WTC11 (cell line): ENCODE measurements at regions not wholly inside any gene's neighbourhood (a gene's known extent, or its start where the extent isn't known, plus 50 kb on each side); places are given as distances from the start of the nearest gene placed in this dataset.

ENCODE experiments used
- ATAC-seq: fragments of 200-7000 bp; cut with Tn5 transposase; 2 replicates; pipeline ENCODE4 v1.10.0; 2021; ENCODE audit warnings: mild to moderate bottlenecking, moderate library complexity
- CTCF ChIA-PET: fragments of 300-600 bp; sonication (Branson Sonifier 250); formaldehyde crosslinking; loops from one replicate; lab custom pipeline; 2021; ENCODE audit warnings: antibody characterized with exemption; lab: Charles Lee
- POLR2A ChIA-PET: fragments of 350-600 bp; sonication (Branson Sonifier 250); formaldehyde crosslinking; loops from one replicate; lab custom pipeline; 2021; ENCODE audit warnings: antibody characterized with exemption; lab: Charles Lee
- DNase-seq: peaks from one replicate; pipeline ENCODE4 v3.0.0; 2021; ENCODE audit warnings: low spot score
- H3K27ac Mint-ChIP-seq: 2 replicates; pipeline ENCODE4 v1.8.0; 2021; ENCODE audit warnings: mixed read lengths
- H3K27me3 Mint-ChIP-seq: 2 replicates; pipeline ENCODE4 v1.8.0; 2021; ENCODE audit warnings: low read depth, mild to moderate bottlenecking, moderate library complexity, mixed read lengths
- H3K36me3 Mint-ChIP-seq: 2 replicates; pipeline ENCODE4 v1.8.0; 2021; ENCODE audit warnings: mixed read lengths
- H3K4me1 Mint-ChIP-seq: 2 replicates; pipeline ENCODE4 v1.8.0; 2022; ENCODE audit warnings: mixed read lengths
- H3K4me3 Mint-ChIP-seq: 2 replicates; pipeline ENCODE4 v1.8.0; 2021; ENCODE audit warnings: mild to moderate bottlenecking, moderate library complexity, mixed read lengths
- H3K9me3 Mint-ChIP-seq: 2 replicates; pipeline ENCODE4 v1.8.0; 2021; ENCODE audit warnings: mixed read lengths
- AFF4 ChIP-seq: sonication (generic); formaldehyde crosslinking; IDR thresholded peaks from 2 replicates; pipeline ENCODE4 v1.8.1; 2023; ENCODE audit warnings: mild to moderate bottlenecking, missing genetic modification reagents, borderline replicate concordance
- ATF2 ChIP-seq: sonication (generic); formaldehyde crosslinking; IDR thresholded peaks from 2 replicates; pipeline ENCODE4 v1.8.1; 2022; ENCODE audit warnings: low read depth, missing genetic modification reagents, borderline replicate concordance
- CREB1 ChIP-seq: sonication (generic); formaldehyde crosslinking; IDR thresholded peaks from 2 replicates; pipeline ENCODE4 v1.8.0; 2023; ENCODE audit warnings: mild to moderate bottlenecking, missing genetic modification reagents
- FOXJ3 ChIP-seq: sonication (generic); formaldehyde crosslinking; IDR thresholded peaks from 2 replicates; pipeline ENCODE4 v1.9.0; 2021; ENCODE audit warnings: missing genetic modification reagents, mild to moderate bottlenecking, borderline replicate concordance
- FOXK1 ChIP-seq: sonication (generic); formaldehyde crosslinking; IDR thresholded peaks from 2 replicates; pipeline ENCODE4 v1.8.0; 2022; ENCODE audit warnings: mild to moderate bottlenecking, moderate library complexity, missing genetic modification reagents
- GTF2I ChIP-seq: fragments of 250-450 bp; sonication (Bioruptor Pico); conservative IDR thresholded peaks from 2 replicates; pipeline ENCODE4 v1.4.0; 2021; ENCODE audit warnings: mild to moderate bottlenecking
- HMGA2 ChIP-seq: fragments of 250-450 bp; sonication (Bioruptor Pico); IDR thresholded peaks from 2 replicates; pipeline ENCODE4 v1.4.0; 2021; ENCODE audit warnings: mild to moderate bottlenecking, moderate library complexity
- IRF1 ChIP-seq: sonication (generic); formaldehyde crosslinking; IDR thresholded peaks from 2 replicates; pipeline ENCODE4 v1.8.0; 2023; ENCODE audit warnings: missing genetic modification reagents
- MXD4 ChIP-seq: fragments of 250-450 bp; sonication (Bioruptor Pico); IDR thresholded peaks from 2 replicates; pipeline ENCODE4 v1.8.0; 2021; ENCODE audit warnings: mild to moderate bottlenecking, moderate library complexity, borderline replicate concordance
- NR3C1 ChIP-seq: sonication (generic); formaldehyde crosslinking; conservative IDR thresholded peaks from 2 replicates; pipeline ENCODE4 v1.8.1; 2023; ENCODE audit warnings: low read depth, mild to moderate bottlenecking, missing genetic modification reagents
- PRRX2 ChIP-seq: fragments of 250-450 bp; sonication (Bioruptor Pico); IDR thresholded peaks from 2 replicates; pipeline ENCODE4 v1.8.0; 2021; ENCODE audit warnings: mild to moderate bottlenecking
- ZNF423 ChIP-seq: fragments of 250-450 bp; sonication (Bioruptor Pico); IDR thresholded peaks from 2 replicates; pipeline ENCODE4 v2.1.2; 2022; ENCODE audit warnings: mild to moderate bottlenecking, moderate library complexity
- TF ChIP-seq, protein P1 (sequence below): fragments of 250-450 bp; sonication (Bioruptor Pico); IDR thresholded peaks from 2 replicates; pipeline ENCODE4 v2.1.2; 2022; ENCODE audit warnings: mild to moderate bottlenecking, moderate library complexity
- TF ChIP-seq, protein P2 (sequence below): sonication (generic); formaldehyde crosslinking; IDR thresholded peaks from 2 replicates; pipeline ENCODE4 v1.8.1; 2023; ENCODE audit warnings: mild to moderate bottlenecking, missing genetic modification reagents, moderate library complexity
- TF ChIP-seq, protein P3 (sequence below): sonication (generic); formaldehyde crosslinking; IDR thresholded peaks from 2 replicates; pipeline ENCODE4 v1.8.0; 2023; ENCODE audit warnings: missing genetic modification reagents, mild to moderate bottlenecking, borderline replicate concordance
- TF ChIP-seq, protein P4 (sequence below): sonication (generic); formaldehyde crosslinking; IDR thresholded peaks from 2 replicates; pipeline ENCODE4 v1.8.1; 2023; ENCODE audit warnings: mild to moderate bottlenecking, moderate library complexity, missing genetic modification reagents
- TF ChIP-seq, protein P5 (sequence below): sonication (generic); formaldehyde crosslinking; IDR thresholded peaks from 2 replicates; pipeline ENCODE4 v1.8.0; 2023; ENCODE audit warnings: mild to moderate bottlenecking, missing genetic modification reagents

- no peak for DNase-seq
- H3K4me3 Mint-ChIP-seq, result no peak overlapping the region
- ChIA-PET POLR2A (no interaction called here), CTCF (no interaction called here)
- H3K36me3 Mint-ChIP-seq, result no peaks in the 10 kb centered on the region
- ATAC-seq, result no peak
- no peak overlapping the region for H3K27ac Mint-ChIP-seq
- no peak for TF ChIP-seq IRF1 (CRISPR knock-in tag)
- TF ChIP-seq, protein P1, sequence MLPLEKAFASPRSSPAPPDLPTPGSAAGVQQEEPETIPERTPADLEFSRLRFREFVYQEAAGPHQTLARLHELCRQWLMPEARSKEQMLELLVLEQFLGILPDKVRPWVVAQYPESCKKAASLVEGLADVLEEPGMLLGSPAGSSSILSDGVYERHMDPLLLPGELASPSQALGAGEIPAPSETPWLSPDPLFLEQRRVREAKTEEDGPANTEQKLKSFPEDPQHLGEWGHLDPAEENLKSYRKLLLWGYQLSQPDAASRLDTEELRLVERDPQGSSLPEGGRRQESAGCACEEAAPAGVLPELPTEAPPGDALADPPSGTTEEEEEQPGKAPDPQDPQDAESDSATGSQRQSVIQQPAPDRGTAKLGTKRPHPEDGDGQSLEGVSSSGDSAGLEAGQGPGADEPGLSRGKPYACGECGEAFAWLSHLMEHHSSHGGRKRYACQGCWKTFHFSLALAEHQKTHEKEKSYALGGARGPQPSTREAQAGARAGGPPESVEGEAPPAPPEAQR (CRISPR knock-in tag), result no peak
- no peak for TF ChIP-seq FOXK1
- TF ChIP-seq ZNF423 (CRISPR knock-in tag), result no peak
- TF ChIP-seq MXD4 (CRISPR knock-in tag), result no peak
- TF ChIP-seq, protein P2, sequence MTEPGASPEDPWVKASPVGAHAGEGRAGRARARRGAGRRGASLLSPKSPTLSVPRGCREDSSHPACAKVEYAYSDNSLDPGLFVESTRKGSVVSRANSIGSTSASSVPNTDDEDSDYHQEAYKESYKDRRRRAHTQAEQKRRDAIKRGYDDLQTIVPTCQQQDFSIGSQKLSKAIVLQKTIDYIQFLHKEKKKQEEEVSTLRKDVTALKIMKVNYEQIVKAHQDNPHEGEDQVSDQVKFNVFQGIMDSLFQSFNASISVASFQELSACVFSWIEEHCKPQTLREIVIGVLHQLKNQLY, result no peak
- TF ChIP-seq, protein P3, sequence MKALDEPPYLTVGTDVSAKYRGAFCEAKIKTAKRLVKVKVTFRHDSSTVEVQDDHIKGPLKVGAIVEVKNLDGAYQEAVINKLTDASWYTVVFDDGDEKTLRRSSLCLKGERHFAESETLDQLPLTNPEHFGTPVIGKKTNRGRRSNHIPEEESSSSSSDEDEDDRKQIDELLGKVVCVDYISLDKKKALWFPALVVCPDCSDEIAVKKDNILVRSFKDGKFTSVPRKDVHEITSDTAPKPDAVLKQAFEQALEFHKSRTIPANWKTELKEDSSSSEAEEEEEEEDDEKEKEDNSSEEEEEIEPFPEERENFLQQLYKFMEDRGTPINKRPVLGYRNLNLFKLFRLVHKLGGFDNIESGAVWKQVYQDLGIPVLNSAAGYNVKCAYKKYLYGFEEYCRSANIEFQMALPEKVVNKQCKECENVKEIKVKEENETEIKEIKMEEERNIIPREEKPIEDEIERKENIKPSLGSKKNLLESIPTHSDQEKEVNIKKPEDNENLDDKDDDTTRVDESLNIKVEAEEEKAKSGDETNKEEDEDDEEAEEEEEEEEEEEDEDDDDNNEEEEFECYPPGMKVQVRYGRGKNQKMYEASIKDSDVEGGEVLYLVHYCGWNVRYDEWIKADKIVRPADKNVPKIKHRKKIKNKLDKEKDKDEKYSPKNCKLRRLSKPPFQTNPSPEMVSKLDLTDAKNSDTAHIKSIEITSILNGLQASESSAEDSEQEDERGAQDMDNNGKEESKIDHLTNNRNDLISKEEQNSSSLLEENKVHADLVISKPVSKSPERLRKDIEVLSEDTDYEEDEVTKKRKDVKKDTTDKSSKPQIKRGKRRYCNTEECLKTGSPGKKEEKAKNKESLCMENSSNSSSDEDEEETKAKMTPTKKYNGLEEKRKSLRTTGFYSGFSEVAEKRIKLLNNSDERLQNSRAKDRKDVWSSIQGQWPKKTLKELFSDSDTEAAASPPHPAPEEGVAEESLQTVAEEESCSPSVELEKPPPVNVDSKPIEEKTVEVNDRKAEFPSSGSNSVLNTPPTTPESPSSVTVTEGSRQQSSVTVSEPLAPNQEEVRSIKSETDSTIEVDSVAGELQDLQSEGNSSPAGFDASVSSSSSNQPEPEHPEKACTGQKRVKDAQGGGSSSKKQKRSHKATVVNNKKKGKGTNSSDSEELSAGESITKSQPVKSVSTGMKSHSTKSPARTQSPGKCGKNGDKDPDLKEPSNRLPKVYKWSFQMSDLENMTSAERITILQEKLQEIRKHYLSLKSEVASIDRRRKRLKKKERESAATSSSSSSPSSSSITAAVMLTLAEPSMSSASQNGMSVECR, result no peak
- TF ChIP-seq PRRX2 (CRISPR knock-in tag), result no peak
- TF ChIP-seq GTF2I (CRISPR knock-in tag), result no peak
- TF ChIP-seq, protein P4, sequence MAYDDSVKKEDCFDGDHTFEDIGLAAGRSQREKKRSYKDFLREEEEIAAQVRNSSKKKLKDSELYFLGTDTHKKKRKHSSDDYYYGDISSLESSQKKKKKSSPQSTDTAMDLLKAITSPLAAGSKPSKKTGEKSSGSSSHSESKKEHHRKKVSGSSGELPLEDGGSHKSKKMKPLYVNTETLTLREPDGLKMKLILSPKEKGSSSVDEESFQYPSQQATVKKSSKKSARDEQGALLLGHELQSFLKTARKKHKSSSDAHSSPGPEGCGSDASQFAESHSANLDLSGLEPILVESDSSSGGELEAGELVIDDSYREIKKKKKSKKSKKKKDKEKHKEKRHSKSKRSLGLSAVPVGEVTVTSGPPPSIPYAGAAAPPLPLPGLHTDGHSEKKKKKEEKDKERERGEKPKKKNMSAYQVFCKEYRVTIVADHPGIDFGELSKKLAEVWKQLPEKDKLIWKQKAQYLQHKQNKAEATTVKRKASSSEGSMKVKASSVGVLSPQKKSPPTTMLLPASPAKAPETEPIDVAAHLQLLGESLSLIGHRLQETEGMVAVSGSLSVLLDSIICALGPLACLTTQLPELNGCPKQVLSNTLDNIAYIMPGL (CRISPR knock-in tag), result no peak
- no peak for TF ChIP-seq NR3C1
- no peak for TF ChIP-seq HMGA2
- TF ChIP-seq ATF2 (CRISPR knock-in tag), result no peak
- TF ChIP-seq CREB1 (CRISPR knock-in tag), result no peak
- TF ChIP-seq FOXJ3 (CRISPR knock-in tag), result no peak
- TF ChIP-seq, all 79 proteins: peak for 0
- no peaks in the 10 kb centered on the region for H3K27me3 Mint-ChIP-seq
- no peaks in the 10 kb centered on the region for H3K9me3 Mint-ChIP-seq
- H3K4me1 Mint-ChIP-seq, result peaks cover 14% of the 10 kb centered on the region
These were observed 614.5 kb downstream of the EFNA5 start for GRCh38 chr5:107056278-107056677.

DNA sequence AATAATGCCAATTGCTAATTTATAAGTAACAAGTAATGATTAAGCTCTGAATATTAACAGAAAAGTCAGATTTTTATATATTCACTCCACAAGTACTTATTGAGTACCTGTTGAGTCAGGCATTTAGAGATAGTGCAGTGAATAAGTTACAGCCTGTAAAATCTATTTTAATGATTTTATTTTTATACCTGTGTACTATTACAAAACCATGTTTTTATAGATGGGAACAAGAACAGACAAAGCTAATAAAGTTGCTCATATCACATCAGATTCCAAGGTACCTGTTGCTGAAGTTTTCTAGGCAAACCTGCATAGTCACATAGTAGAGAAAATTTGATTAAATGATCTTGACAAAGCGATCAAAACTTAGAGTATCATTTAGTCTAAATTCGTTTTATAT lies 623.7 kb downstream of the EFNA5 start:
- H3K4me3 Mint-ChIP-seq, result no peak overlapping the region
- CTCF ChIA-PET, result no interaction called here
- peaks cover 3% of the 10 kb centered on the region for H3K36me3 Mint-ChIP-seq
- DNase-seq (no peak), ATAC-seq (no peak)
- POLR2A ChIA-PET, result no interaction called here
- H3K9me3 Mint-ChIP-seq, result peaks cover 13% of the 10 kb centered on the region
- peaks cover 8% of the 10 kb centered on the region for H3K4me1 Mint-ChIP-seq
- H3K27me3 Mint-ChIP-seq, result no peaks in the 10 kb centered on the region
- no peak overlapping the region for H3K27ac Mint-ChIP-seq
- TF ChIP-seq, protein P5, sequence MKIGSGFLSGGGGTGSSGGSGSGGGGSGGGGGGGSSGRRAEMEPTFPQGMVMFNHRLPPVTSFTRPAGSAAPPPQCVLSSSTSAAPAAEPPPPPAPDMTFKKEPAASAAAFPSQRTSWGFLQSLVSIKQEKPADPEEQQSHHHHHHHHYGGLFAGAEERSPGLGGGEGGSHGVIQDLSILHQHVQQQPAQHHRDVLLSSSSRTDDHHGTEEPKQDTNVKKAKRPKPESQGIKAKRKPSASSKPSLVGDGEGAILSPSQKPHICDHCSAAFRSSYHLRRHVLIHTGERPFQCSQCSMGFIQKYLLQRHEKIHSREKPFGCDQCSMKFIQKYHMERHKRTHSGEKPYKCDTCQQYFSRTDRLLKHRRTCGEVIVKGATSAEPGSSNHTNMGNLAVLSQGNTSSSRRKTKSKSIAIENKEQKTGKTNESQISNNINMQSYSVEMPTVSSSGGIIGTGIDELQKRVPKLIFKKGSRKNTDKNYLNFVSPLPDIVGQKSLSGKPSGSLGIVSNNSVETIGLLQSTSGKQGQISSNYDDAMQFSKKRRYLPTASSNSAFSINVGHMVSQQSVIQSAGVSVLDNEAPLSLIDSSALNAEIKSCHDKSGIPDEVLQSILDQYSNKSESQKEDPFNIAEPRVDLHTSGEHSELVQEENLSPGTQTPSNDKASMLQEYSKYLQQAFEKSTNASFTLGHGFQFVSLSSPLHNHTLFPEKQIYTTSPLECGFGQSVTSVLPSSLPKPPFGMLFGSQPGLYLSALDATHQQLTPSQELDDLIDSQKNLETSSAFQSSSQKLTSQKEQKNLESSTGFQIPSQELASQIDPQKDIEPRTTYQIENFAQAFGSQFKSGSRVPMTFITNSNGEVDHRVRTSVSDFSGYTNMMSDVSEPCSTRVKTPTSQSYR (CRISPR knock-in tag), result no peak
- TF ChIP-seq, protein P1 (CRISPR knock-in tag), result no peak
- no peak for TF ChIP-seq AFF4
